Adrenal gland (tissue), 9 donors: ENCODE measurements at regions not wholly inside any gene's neighbourhood (a gene's known extent, or its start where the extent isn't known, plus 50 kb on each side); places are given as distances from the start of the nearest gene placed in this dataset.

Experiments used
- DNase-seq, 7 donors: peaks; one replicate each; pipeline ENCODE4 v3.0.0-alpha.2; 2019 to 2020
- H3K27ac ChIP-seq, 5 donors: fragments of 200-600 bp; sonication (generic) in 4 of 5; 1 replicate in 3 of 5; 2 replicates in 2 of 5; pipeline versions ENCODE4 v1.5.1 to v1.8.0; 2016 to 2020; ENCODE audit warnings: mild to moderate bottlenecking in 1 of 5
- H3K27me3 ChIP-seq: fragments of 200-600 bp; 2 replicates; pipeline ENCODE4 v1.8.0; 2021
- H3K36me3 ChIP-seq, 2 donors: fragments of 200-600 bp; replicated peaks in 1 of 2; 1 replicate in 1 of 2; 2 replicates in 1 of 2; pipeline versions ENCODE4 v1.5.1 to v1.8.0; 2018 to 2022
- H3K4me1 ChIP-seq, 2 donors: fragments of 200-600 bp; replicated peaks in 1 of 2; 1 replicate in 1 of 2; 2 replicates in 1 of 2; pipeline versions ENCODE4 v1.5.1 to v1.8.0; 2018 to 2021
- H3K4me3 ChIP-seq, 4 donors: fragments of 200-600 bp; sonication (generic) in 3 of 4; one replicate each; pipeline ENCODE4 v1.5.1; 2016 to 2018
- H3K9me3 ChIP-seq, 3 donors: fragments of 200-600 bp; sonication (generic) in 1 of 3; replicated peaks in 1 of 3; 1 replicate in 2 of 3; 2 replicates in 1 of 3; pipeline versions ENCODE4 v1.5.1 to v1.8.0; 2016 to 2021
- CTCF ChIP-seq, 6 experiments: fragments of 450-650 bp in 4 of 6; fragments of 200-600 bp in 2 of 6; sonication (generic) in 1 of 6; IDR thresholded peaks; 1 replicate in 5 of 6; 2 replicates in 1 of 6; pipeline versions ENCODE4 v1.5.1 to v1.8.0; 2016 to 2021; ENCODE audit warnings: antibody characterized with exemption in 6 of 6, mild to moderate bottlenecking in 2 of 6, moderate library complexity in 1 of 6
- POLR2A ChIP-seq, 2 donors: fragments of 450-650 bp; IDR thresholded peaks; one replicate each; pipeline ENCODE4 v1.6.1; 2017; ENCODE audit warnings: antibody characterized with exemption in 2 of 2, mild to moderate bottlenecking in 2 of 2, moderate library complexity in 1 of 2
- WGBS, 4 donors: extraction: QIAGEN DNeasy Blood & Tissue Kit in 2 of 4; methylation state at CpG; one replicate each; pipeline versions ENCODE4 v1.1.5 to v1.1.7; 2013 to 2017; 5-methylcytosine and 5-hydroxymethylcytosine counted together
- intact Hi-C, 2 donors: fragments of 100-400 bp; cut with DNase I; formaldehyde crosslinking; loops; one replicate each; pipeline versions ENCODE4 v1.14.1 to v1.15.0; 2022 to 2023
- donor health status: healthy with polysubstance abuse.
- donor health status: Bipolar disorder and iron deficiency.
- donor health status: DM: yes; HTN: yes; CAD: no.
- donor health status: DM: no; HTN: no; CAD: no.
- donor health status: DM: no; HTN: no; CAD: no.

DNA sequence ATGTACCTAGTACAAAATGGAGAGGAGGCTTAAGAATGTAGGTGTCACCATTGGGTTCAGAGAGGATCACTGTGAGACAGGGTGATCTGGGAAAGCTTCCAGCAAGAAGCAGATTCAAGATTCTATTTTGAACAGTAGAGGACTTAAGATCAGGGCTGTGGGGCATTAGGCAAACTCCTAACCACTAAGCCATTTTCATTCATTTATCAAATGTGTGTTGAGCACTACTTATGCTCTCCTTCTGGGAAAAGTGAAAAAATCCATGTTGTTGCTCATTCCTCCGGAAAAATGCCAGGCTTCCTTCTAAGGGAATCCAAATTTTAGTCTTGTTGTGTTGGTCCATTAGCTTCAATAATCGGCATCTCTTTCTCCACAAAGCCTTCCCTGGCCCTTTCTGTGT is 163.4 kb downstream of the NUAK1 start:
- DNase-seq: no peak
- TF ChIP-seq POLR2A (IDR thresholded peaks at IDR 0.05) (no peak), CTCF (IDR thresholded peaks at IDR 0.05) (no peak)
- Histone ChIP-seq H3K27me3 (no peaks in the 10 kb centered on the region), H3K4me1 (no peaks in the 10 kb centered on the region), H3K9me3 (no peaks in the 10 kb centered on the region), H3K27ac (no peak overlapping the region), H3K4me3 (no peak overlapping the region), H3K36me3 (no peaks in the 10 kb centered on the region)
- intact Hi-C loops: no loop called here
- 81 to 94% (median 85%) methylated on average over 2 of the region's 2 CpGs for WGBS, 4 donors

DNA sequence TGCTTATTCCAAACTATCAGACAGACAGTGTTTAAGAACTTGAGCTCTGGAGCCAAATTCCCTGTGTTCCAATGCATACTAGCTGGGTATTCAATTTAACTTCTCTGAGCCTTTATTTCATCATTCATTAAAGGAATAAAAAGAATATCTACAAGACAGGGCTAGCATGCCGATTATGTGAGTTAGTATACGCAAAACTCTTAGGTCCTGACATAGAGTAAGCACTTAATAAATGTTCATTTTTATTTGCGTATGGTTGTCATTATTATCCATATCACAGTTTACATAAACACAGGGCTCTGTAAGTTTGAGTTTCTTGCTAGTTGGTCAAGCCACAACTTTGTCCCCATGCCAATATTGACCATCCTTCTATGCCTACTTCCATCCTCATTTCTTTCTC is 161.5 kb downstream of the NUAK1 start:
- no peak overlapping the region for H3K27ac ChIP-seq
- no peaks in the 10 kb centered on the region for H3K27me3 ChIP-seq
- intact Hi-C loops: no loop called here
- H3K9me3 ChIP-seq: no peaks in the 10 kb centered on the region
- no peaks in the 10 kb centered on the region for H3K36me3 ChIP-seq
- TF ChIP-seq POLR2A (IDR thresholded peaks at IDR 0.05) (no peak), CTCF (IDR thresholded peaks at IDR 0.05) (no peak)
- 91 to 96% (median 93%) methylated on average over 3 of the region's 3 CpGs for WGBS, 4 donors
- DNase-seq: no peak
- no peak overlapping the region for H3K4me3 ChIP-seq
- H3K4me1 ChIP-seq: no peaks in the 10 kb centered on the region

DNA sequence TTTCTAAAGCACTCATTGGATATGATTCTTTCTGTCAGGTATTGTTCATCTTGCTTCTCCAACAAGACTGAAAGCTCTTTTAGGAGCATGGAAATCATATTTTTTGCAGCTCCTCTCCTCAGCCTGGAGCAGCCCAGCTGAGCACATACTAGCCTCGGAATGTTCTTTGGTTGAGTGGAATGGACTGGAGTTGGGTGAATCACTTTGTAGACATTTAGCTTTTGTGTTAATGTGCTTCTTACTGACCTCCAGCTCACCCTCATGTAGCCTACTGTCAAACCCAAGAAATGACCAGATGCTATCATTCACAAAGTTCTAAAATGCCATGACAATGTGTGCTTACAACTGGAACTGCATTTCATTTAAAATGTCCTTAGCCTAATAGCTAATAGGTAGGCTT is 161.1 kb downstream of the NUAK1 start:
- H3K27me3 ChIP-seq: no peaks in the 10 kb centered on the region
- no peaks in the 10 kb centered on the region for H3K4me1 ChIP-seq
- no peak for TF ChIP-seq CTCF (IDR thresholded peaks at IDR 0.05)
- TF ChIP-seq POLR2A (IDR thresholded peaks at IDR 0.05): no peak
- no peak overlapping the region for H3K4me3 ChIP-seq
- intact Hi-C loops: no loop called here
- no peaks in the 10 kb centered on the region for H3K36me3 ChIP-seq
- 70 to 84% (median 73%) methylated on average over 1 of the region's 1 CpG for WGBS, 4 donors
- no peak overlapping the region for H3K27ac ChIP-seq
- DNase-seq: no peak
- H3K9me3 ChIP-seq: no peaks in the 10 kb centered on the region

DNA sequence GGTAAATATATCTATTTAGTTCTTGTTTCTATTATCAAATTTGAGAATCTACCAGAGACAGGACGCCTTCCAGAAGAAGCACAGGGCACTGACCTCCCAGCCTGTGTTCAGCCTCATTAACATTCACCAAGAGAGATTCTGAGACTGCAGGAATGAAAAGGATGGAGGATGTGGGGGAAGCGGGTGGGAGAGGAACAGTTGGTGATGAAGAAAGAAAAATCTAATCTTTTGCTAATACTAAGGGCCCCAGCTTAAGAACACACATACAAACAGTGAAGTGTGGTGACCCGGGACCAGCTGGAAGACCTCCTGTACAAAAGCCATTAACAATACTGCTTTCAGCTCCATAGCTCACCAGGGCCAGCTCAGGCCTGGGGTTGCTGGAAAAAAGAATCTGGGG is 160.5 kb downstream of the NUAK1 start:
- WGBS, 4 donors: 73 to 83% (median 78%) methylated on average over 3 of the region's 3 CpGs
- intact Hi-C loops: no loop called here

More for the DNA sequence above, 160.5 kb downstream of the NUAK1 start:
- DNase-seq: no peak
- TF ChIP-seq CTCF (IDR thresholded peaks at IDR 0.05) (no peak), POLR2A (IDR thresholded peaks at IDR 0.05) (no peak)
- Histone ChIP-seq H3K36me3 (no peaks in the 10 kb centered on the region), H3K27ac (no peak overlapping the region), H3K27me3 (no peaks in the 10 kb centered on the region), H3K4me3 (no peak overlapping the region), H3K4me1 (no peaks in the 10 kb centered on the region), H3K9me3 (no peaks in the 10 kb centered on the region)
